ENCODE measurements at regions not wholly inside any gene's neighbourhood (a gene's known extent, or its start where the extent isn't known, plus 50 kb on each side); places are given as distances from the start of the nearest gene placed in this dataset.

GRCh38 chr12:58774731-58775130 lies 145.6 kb downstream of the LRIG3 start:
- H3K4me1 Mint-ChIP-seq (ENCODE audit: low read depth), result no peaks in the 10 kb centered on the region
- H3K27ac Mint-ChIP-seq, result no peak overlapping the region
- H3K27me3 Mint-ChIP-seq (ENCODE audit: low read depth), result no peaks in the 10 kb centered on the region
- H3K4me3 Mint-ChIP-seq, result no peak overlapping the region
- no peaks in the 10 kb centered on the region for H3K36me3 Mint-ChIP-seq (ENCODE audit: low read depth)
- no peak for DNase-seq (ENCODE audit: low spot score)
- peaks cover 8% of the 10 kb centered on the region for H3K9me3 Mint-ChIP-seq

- Mint-ChIP-seq H3K9me3 (peaks cover 8% of the 10 kb centered on the region), H3K4me1 (ENCODE audit: low read depth) (no peaks in the 10 kb centered on the region), H3K27ac (no peak overlapping the region), H3K4me3 (no peak overlapping the region), H3K27me3 (ENCODE audit: low read depth) (no peaks in the 10 kb centered on the region), H3K36me3 (ENCODE audit: low read depth) (no peaks in the 10 kb centered on the region)
- no peak for DNase-seq (ENCODE audit: low spot score)
Measured at GRCh38 chr12:58775396-58775795, 144.9 kb downstream of the LRIG3 start.

GRCh38 chr12:58776144-58776543 lies 144.2 kb downstream of the LRIG3 start:
- no peak for DNase-seq (ENCODE audit: low spot score)
- Mint-ChIP-seq H3K9me3 (peaks cover 8% of the 10 kb centered on the region), H3K36me3 (ENCODE audit: low read depth) (no peaks in the 10 kb centered on the region), H3K27ac (no peak overlapping the region), H3K4me1 (ENCODE audit: low read depth) (no peaks in the 10 kb centered on the region), H3K4me3 (no peak overlapping the region), H3K27me3 (ENCODE audit: low read depth) (no peaks in the 10 kb centered on the region)

GRCh38 chr12:58777815-58778214 lies 142.5 kb downstream of the LRIG3 start:
- Mint-ChIP-seq H3K27me3 (ENCODE audit: low read depth) (no peaks in the 10 kb centered on the region), H3K4me1 (ENCODE audit: low read depth) (no peaks in the 10 kb centered on the region)

GRCh38 chr12:58781609-58782008 lies 138.7 kb downstream of the LRIG3 start:
- no peak overlapping the region for H3K4me3 Mint-ChIP-seq
- H3K27ac Mint-ChIP-seq, result no peak overlapping the region
- no peaks in the 10 kb centered on the region for H3K27me3 Mint-ChIP-seq (ENCODE audit: low read depth)
- no peak for DNase-seq (ENCODE audit: low spot score)
- no peaks in the 10 kb centered on the region for H3K4me1 Mint-ChIP-seq (ENCODE audit: low read depth)
- H3K36me3 Mint-ChIP-seq (ENCODE audit: low read depth), result no peaks in the 10 kb centered on the region
- peaks cover 27% of the 10 kb centered on the region for H3K9me3 Mint-ChIP-seq

More at GRCh38 chr12:58777815-58778214, 142.5 kb downstream of the LRIG3 start:
- Mint-ChIP-seq H3K36me3 (ENCODE audit: low read depth) (no peaks in the 10 kb centered on the region), H3K27ac (no peak overlapping the region), H3K9me3 (peaks cover 8% of the 10 kb centered on the region), H3K4me3 (no peak overlapping the region)
- no peak for DNase-seq (ENCODE audit: low spot score)

GRCh38 chr12:58787021-58787760 lies 133.1 kb downstream of the LRIG3 start:
- Mint-ChIP-seq H3K27me3 (ENCODE audit: low read depth) (no peaks in the 10 kb centered on the region), H3K4me3 (no peak overlapping the region), H3K36me3 (ENCODE audit: low read depth) (no peaks in the 10 kb centered on the region), H3K9me3 (peaks cover 19% of the 10 kb centered on the region), H3K4me1 (ENCODE audit: low read depth) (no peaks in the 10 kb centered on the region), H3K27ac (no peak overlapping the region)
- DNase-seq (ENCODE audit: low spot score), result no peak

- H3K9me3 Mint-ChIP-seq, result peaks cover 17% of the 10 kb centered on the region
- no peak overlapping the region for H3K4me3 Mint-ChIP-seq
- no peak overlapping the region for H3K27ac Mint-ChIP-seq
- no peaks in the 10 kb centered on the region for H3K27me3 Mint-ChIP-seq (ENCODE audit: low read depth)
- H3K36me3 Mint-ChIP-seq (ENCODE audit: low read depth), result no peaks in the 10 kb centered on the region
- H3K4me1 Mint-ChIP-seq (ENCODE audit: low read depth), result no peaks in the 10 kb centered on the region
- no peak for DNase-seq (ENCODE audit: low spot score)
Measured at GRCh38 chr12:58794859-58795258, 125.4 kb downstream of the LRIG3 start.

- no peak overlapping the region for H3K27ac Mint-ChIP-seq
- no peak for DNase-seq (ENCODE audit: low spot score)
- H3K36me3 Mint-ChIP-seq (ENCODE audit: low read depth), result no peaks in the 10 kb centered on the region
- no peaks in the 10 kb centered on the region for H3K4me1 Mint-ChIP-seq (ENCODE audit: low read depth)
- H3K9me3 Mint-ChIP-seq, result peaks cover 17% of the 10 kb centered on the region
- H3K27me3 Mint-ChIP-seq (ENCODE audit: low read depth), result no peaks in the 10 kb centered on the region
- no peak overlapping the region for H3K4me3 Mint-ChIP-seq
Measured at GRCh38 chr12:58795825-58796224, 124.5 kb downstream of the LRIG3 start.

- Mint-ChIP-seq H3K36me3 (ENCODE audit: low read depth) (no peaks in the 10 kb centered on the region), H3K9me3 (peaks cover 4% of the 10 kb centered on the region), H3K27ac (no peak overlapping the region), H3K27me3 (ENCODE audit: low read depth) (no peaks in the 10 kb centered on the region), H3K4me3 (no peak overlapping the region), H3K4me1 (ENCODE audit: low read depth) (no peaks in the 10 kb centered on the region)
- DNase-seq (ENCODE audit: low spot score), result no peak
Measured at GRCh38 chr12:58801986-58802385, 118.3 kb downstream of the LRIG3 start.

GRCh38 chr12:58803908-58804307 lies 116.4 kb downstream of the LRIG3 start:
- H3K4me1 Mint-ChIP-seq (ENCODE audit: low read depth), result no peaks in the 10 kb centered on the region
- no peaks in the 10 kb centered on the region for H3K9me3 Mint-ChIP-seq
- no peaks in the 10 kb centered on the region for H3K27me3 Mint-ChIP-seq (ENCODE audit: low read depth)
- no peaks in the 10 kb centered on the region for H3K36me3 Mint-ChIP-seq (ENCODE audit: low read depth)
- no peak overlapping the region for H3K27ac Mint-ChIP-seq
- no peak overlapping the region for H3K4me3 Mint-ChIP-seq
- DNase-seq (ENCODE audit: low spot score), result no peak

GRCh38 chr12:58804749-58805148 lies 115.6 kb downstream of the LRIG3 start:
- no peak for DNase-seq (ENCODE audit: low spot score)
- Mint-ChIP-seq H3K4me3 (no peak overlapping the region), H3K36me3 (ENCODE audit: low read depth) (no peaks in the 10 kb centered on the region), H3K9me3 (no peaks in the 10 kb centered on the region), H3K27me3 (ENCODE audit: low read depth) (no peaks in the 10 kb centered on the region), H3K27ac (no peak overlapping the region), H3K4me1 (ENCODE audit: low read depth) (no peaks in the 10 kb centered on the region)

GRCh38 chr12:58809064-58809607 lies 111.2 kb downstream of the LRIG3 start:
- H3K27me3 Mint-ChIP-seq (ENCODE audit: low read depth), result no peaks in the 10 kb centered on the region
- H3K4me1 Mint-ChIP-seq (ENCODE audit: low read depth), result no peaks in the 10 kb centered on the region
- no peak overlapping the region for H3K27ac Mint-ChIP-seq
- no peaks in the 10 kb centered on the region for H3K36me3 Mint-ChIP-seq (ENCODE audit: low read depth)
- no peak overlapping the region for H3K4me3 Mint-ChIP-seq
- no peak for DNase-seq (ENCODE audit: low spot score)
- H3K9me3 Mint-ChIP-seq, result no peaks in the 10 kb centered on the region

- H3K36me3 Mint-ChIP-seq (ENCODE audit: low read depth), result no peaks in the 10 kb centered on the region
- no peak overlapping the region for H3K27ac Mint-ChIP-seq
- no peak overlapping the region for H3K4me3 Mint-ChIP-seq
- DNase-seq (ENCODE audit: low spot score), result no peak
- H3K4me1 Mint-ChIP-seq (ENCODE audit: low read depth), result no peaks in the 10 kb centered on the region
- H3K9me3 Mint-ChIP-seq, result no peaks in the 10 kb centered on the region
- H3K27me3 Mint-ChIP-seq (ENCODE audit: low read depth), result no peaks in the 10 kb centered on the region
Measured at GRCh38 chr12:58811346-58811745, 109.0 kb downstream of the LRIG3 start.

- Mint-ChIP-seq H3K27me3 (ENCODE audit: low read depth) (no peaks in the 10 kb centered on the region), H3K9me3 (no peaks in the 10 kb centered on the region), H3K27ac (no peak overlapping the region), H3K36me3 (ENCODE audit: low read depth) (no peaks in the 10 kb centered on the region), H3K4me3 (no peak overlapping the region), H3K4me1 (ENCODE audit: low read depth) (no peaks in the 10 kb centered on the region)
- DNase-seq (ENCODE audit: low spot score), result no peak
Measured at GRCh38 chr12:58812214-58812613, 108.1 kb downstream of the LRIG3 start.

- Mint-ChIP-seq H3K27ac (no peak overlapping the region), H3K9me3 (no peaks in the 10 kb centered on the region), H3K27me3 (ENCODE audit: low read depth) (no peaks in the 10 kb centered on the region), H3K4me1 (ENCODE audit: low read depth) (no peaks in the 10 kb centered on the region), H3K36me3 (ENCODE audit: low read depth) (no peaks in the 10 kb centered on the region), H3K4me3 (no peak overlapping the region)
- no peak for DNase-seq (ENCODE audit: low spot score)
Measured at GRCh38 chr12:58814036-58814435, 106.3 kb downstream of the LRIG3 start.

Measured in T-helper 2 cell treated with Interferon-gamma antibody and Interleukin-4, amounts not matched to agents 5 μg/mL and 100 μg/mL, for 36 hours (primary cell).